H1 (cell line): ENCODE measurements at regions not wholly inside any gene's neighbourhood (a gene's known extent, or its start where the extent isn't known, plus 50 kb on each side); places are given as distances from the start of the nearest gene placed in this dataset.

Source experiments
- CTCF ChIA-PET: fragments of 300-600 bp; sonication (Branson Sonifier 250); formaldehyde crosslinking; loops from one replicate; lab custom pipeline; 2021; ENCODE audit not compliant: partially characterized antibody; lab: Charles Lee
- POLR2A ChIA-PET: fragments of 300-600 bp; sonication (Branson Sonifier 250); formaldehyde crosslinking; loops from one replicate; lab custom pipeline; 2021; ENCODE audit warnings: inconsistent platforms; ENCODE audit not compliant: partially characterized antibody; lab: Charles Lee
- DNase-seq, 2 experiments: peaks; one replicate each; pipeline versions ENCODE4 v3.0.0 to v3.0.0-alpha.2; 2010 to 2022; ENCODE audit warnings: low spot score in 2 of 2, low read depth in 1 of 2, mixed read lengths in 1 of 2
- FAIRE-seq: peaks from 2 replicates; lab custom pipeline; 2011; peaks lifted over from hg19 to GRCh38; lab: Jason Lieb, UNC
- H2AFZ ChIP-seq: 2 replicates; pipeline ENCODE4 v1.8.1; 2012; ENCODE audit warnings: low read length, inconsistent platforms
- H2AK5ac ChIP-seq: 2 replicates; pipeline ENCODE4 v1.6.1; 2013; ENCODE audit warnings: low read depth, low read length
- H2BK120ac ChIP-seq: replicated peaks from 2 replicates; pipeline ENCODE3; 2013; ENCODE audit warnings: low read depth, low read length, inconsistent platforms
- H2BK12ac ChIP-seq: 2 replicates; pipeline ENCODE4 v1.6.1; 2013; ENCODE audit warnings: low read depth, low read length
- H2BK15ac ChIP-seq: 2 replicates; pipeline ENCODE4 v1.6.1; 2013; ENCODE audit warnings: low read length
- H2BK20ac ChIP-seq: 2 replicates; pipeline ENCODE4 v1.6.1; 2013; ENCODE audit warnings: low read length
- H2BK5ac ChIP-seq: 2 replicates; pipeline ENCODE4 v1.6.1; 2013; ENCODE audit warnings: low read depth, low read length
- H3K14ac ChIP-seq: 2 replicates; pipeline ENCODE4 v1.6.1; 2013; ENCODE audit warnings: inconsistent platforms; ENCODE audit not compliant: insufficient read length
- H3K18ac ChIP-seq: 2 replicates; pipeline ENCODE4 v1.6.1; 2013; ENCODE audit warnings: low read length; ENCODE audit errors: extremely low read depth
- H3K23ac ChIP-seq: 2 replicates; pipeline ENCODE4 v1.6.1; 2013; ENCODE audit warnings: inconsistent platforms; ENCODE audit not compliant: insufficient read length
- H3K23me2 ChIP-seq: 2 replicates; pipeline ENCODE4 v1.6.1; 2013; ENCODE audit warnings: low read depth, low read length
- H3K27ac ChIP-seq: 2 replicates; pipeline ENCODE4 v1.6.1; 2011; ENCODE audit warnings: low read depth, low read length, inconsistent platforms
- H3K27me3 ChIP-seq, 4 experiments: replicated peaks in 1 of 4; 1 replicate in 1 of 4; 2 replicates in 3 of 4; pipeline versions ENCODE4 v1.6.1 to v1.8.1; 2011 to 2013; ENCODE audit warnings: low read length in 3 of 4, mild to moderate bottlenecking in 3 of 4, inconsistent platforms in 2 of 4, mixed read lengths in 2 of 4, moderate library complexity in 1 of 4; ENCODE audit not compliant: control insufficient read depth in 3 of 4, insufficient read depth in 3 of 4; ENCODE audit errors: extremely low read depth in 1 of 4
- H3K36me3 ChIP-seq, 4 experiments: 2 replicates each; pipeline versions ENCODE4 v1.6.1 to v1.8.1; 2011 to 2013; ENCODE audit warnings: mild to moderate bottlenecking in 4 of 4, low read length in 3 of 4, moderate library complexity in 2 of 4, control low read depth in 1 of 4, inconsistent platforms in 1 of 4; ENCODE audit not compliant: insufficient read depth in 4 of 4, control insufficient read depth in 2 of 4
- H3K4ac ChIP-seq: replicated peaks from 2 replicates; pipeline ENCODE3; 2013; ENCODE audit warnings: low read length, low read depth, mixed read lengths, inconsistent platforms; ENCODE audit not compliant: insufficient read length
- H3K4me1 ChIP-seq, 4 experiments: replicated peaks in 1 of 4; 1 replicate in 1 of 4; 2 replicates in 3 of 4; pipeline versions ENCODE4 v1.6.1 to v1.8.1; 2011 to 2013; ENCODE audit warnings: low read length in 3 of 4, inconsistent platforms in 2 of 4, mixed read lengths in 1 of 4; ENCODE audit not compliant: insufficient read depth in 4 of 4, control insufficient read depth in 3 of 4
- H3K4me2 ChIP-seq, 2 experiments: 2 replicates each; pipeline versions ENCODE4 v1.6.1 to v1.8.1; 2011 to 2013; ENCODE audit warnings: low read depth in 2 of 2, low read length in 2 of 2, control low read depth in 1 of 2, inconsistent platforms in 1 of 2, mild to moderate bottlenecking in 1 of 2; ENCODE audit not compliant: insufficient read depth in 1 of 2
- H3K4me3 ChIP-seq, 4 experiments: fragments of 200-600, 300-600 bp in 1 of 4; sonication (generic), shearing (Covaris generic), sonication (Bioruptor Twin) in 1 of 4; 2 replicates each; pipeline versions ENCODE4 v1.5.1 to v1.8.1; 2011 to 2016; ENCODE audit warnings: low read length in 4 of 4, low read depth in 3 of 4, control low read depth in 2 of 4, inconsistent platforms in 2 of 4, mild to moderate bottlenecking in 2 of 4, mixed read lengths in 1 of 4, moderate library complexity in 1 of 4; ENCODE audit not compliant: insufficient read depth in 2 of 4; ENCODE audit errors: extremely low read depth in 1 of 4
- H3K56ac ChIP-seq: replicated peaks from 2 replicates; pipeline ENCODE3; 2013; ENCODE audit warnings: low read depth, mild to moderate bottlenecking, mixed read lengths, low read length, inconsistent platforms; ENCODE audit not compliant: insufficient read length
- H3K79me1 ChIP-seq: 2 replicates; pipeline ENCODE4 v1.6.1; 2013; ENCODE audit warnings: low read depth, low read length, control low read depth
- H3K79me2 ChIP-seq, 2 experiments: 2 replicates each; pipeline versions ENCODE4 v1.6.1 to v1.8.1; 2012 to 2013; ENCODE audit warnings: low read length in 2 of 2, mild to moderate bottlenecking in 2 of 2, inconsistent platforms in 1 of 2; ENCODE audit not compliant: insufficient read depth in 2 of 2, control insufficient read depth in 1 of 2
- H3K9ac ChIP-seq, 4 experiments: replicated peaks in 1 of 4; 1 replicate in 1 of 4; 2 replicates in 3 of 4; pipeline versions ENCODE4 v1.6.1 to v1.8.1; 2011 to 2013; ENCODE audit warnings: low read depth in 3 of 4, low read length in 3 of 4, control low read depth in 2 of 4, mild to moderate bottlenecking in 2 of 4, moderate library complexity in 2 of 4, inconsistent platforms in 1 of 4; ENCODE audit errors: extremely low read depth in 1 of 4
- H3K9me3 ChIP-seq, 2 experiments: 2 replicates each; pipeline versions ENCODE4 v1.6.1 to v1.8.1; 2012 to 2013; ENCODE audit warnings: mild to moderate bottlenecking in 2 of 2, moderate library complexity in 2 of 2, control low read depth in 1 of 2, inconsistent platforms in 1 of 2, low read depth in 1 of 2, low read length in 1 of 2, mixed read lengths in 1 of 2; ENCODE audit not compliant: insufficient read depth in 2 of 2
- H4K20me1 ChIP-seq, 2 experiments: replicated peaks in 1 of 2; 2 replicates each; pipeline versions ENCODE3 to v1.8.1; 2011 to 2013; ENCODE audit warnings: inconsistent platforms in 2 of 2, low read length in 2 of 2, mild to moderate bottlenecking in 1 of 2; ENCODE audit not compliant: insufficient read depth in 2 of 2, control insufficient read depth in 1 of 2
- H4K5ac ChIP-seq: 2 replicates; pipeline ENCODE4 v1.6.1; 2013; ENCODE audit warnings: low read length, low read depth, mixed read lengths, inconsistent platforms; ENCODE audit not compliant: insufficient read length
- H4K8ac ChIP-seq: 2 replicates; pipeline ENCODE4 v1.8.0; 2013; ENCODE audit warnings: mild to moderate bottlenecking, moderate library complexity, low read length, inconsistent platforms; ENCODE audit not compliant: insufficient read depth; ENCODE audit errors: extremely low read depth
- H4K91ac ChIP-seq: replicated peaks from 2 replicates; pipeline ENCODE3; 2013; ENCODE audit warnings: low read length, mixed read lengths, inconsistent platforms; ENCODE audit not compliant: insufficient read length
- ASH2L ChIP-seq: fragments of 200-600, 300-600 bp; sonication (generic); IDR thresholded peaks from one replicate; pipeline ENCODE4 v1.7.1; 2017; ENCODE audit warnings: low read length
- BACH1 ChIP-seq: IDR thresholded peaks from 2 replicates; pipeline ENCODE4 v1.6.1; 2012; ENCODE audit warnings: low read length, improper control_type of control experiment
- EZH2 ChIP-seq: fragments of 200-600 bp; sonication (generic); IDR thresholded peaks from 2 replicates; pipeline ENCODE4 v1.7.1; 2012; ENCODE audit warnings: low read depth, mild to moderate bottlenecking, moderate library complexity, low read length, inconsistent platforms; ENCODE audit not compliant: severe bottlenecking
- GABPA ChIP-seq: IDR thresholded peaks from 2 replicates; pipeline ENCODE4 v1.6.1; 2011; ENCODE audit warnings: mild to moderate bottlenecking, low read length, moderate library complexity, borderline replicate concordance; ENCODE audit not compliant: insufficient read depth
- POLR2AphosphoS5 ChIP-seq: IDR thresholded peaks from 2 replicates; pipeline ENCODE4 v1.6.1; 2011; ENCODE audit warnings: low read depth, low read length
- POU5F1 ChIP-seq: IDR thresholded peaks from 2 replicates; pipeline ENCODE4 v1.6.1; 2011; ENCODE audit warnings: low read depth, mild to moderate bottlenecking, low read length, moderate library complexity
- RAD21 ChIP-seq, 2 experiments: IDR thresholded peaks in 1 of 2; conservative IDR thresholded peaks in 1 of 2; 2 replicates each; pipeline ENCODE4 v1.6.1; 2011; ENCODE audit warnings: low read depth in 2 of 2, low read length in 2 of 2, improper control_type of control experiment in 1 of 2, inconsistent platforms in 1 of 2, mild to moderate bottlenecking in 1 of 2, moderate library complexity in 1 of 2
- RBBP5 ChIP-seq: IDR thresholded peaks from 2 replicates; pipeline ENCODE4 v1.7.1; 2012; ENCODE audit warnings: low read depth, mild to moderate bottlenecking, inconsistent platforms, low read length, moderate library complexity, borderline replicate concordance
- SP2 ChIP-seq: IDR thresholded peaks from 2 replicates; pipeline ENCODE4 v1.6.1; 2012; ENCODE audit warnings: mild to moderate bottlenecking, low read length, inconsistent platforms
- SP4 ChIP-seq: IDR thresholded peaks from 2 replicates; pipeline ENCODE4 v1.6.1; 2012; ENCODE audit warnings: low read length, inconsistent platforms
- TCF12 ChIP-seq: IDR thresholded peaks from 2 replicates; pipeline ENCODE4 v1.6.1; 2011; ENCODE audit warnings: low read depth, mild to moderate bottlenecking, low read length
- WGBS, 2 experiments: shearing (Covaris generic) in 1 of 2; methylation state at CpG; one replicate each; pipeline versions ENCODE4 v1.1.6 to v1.1.7; 2013 to 2015; ENCODE audit warnings: low lambda C conversion rate in 2 of 2, mixed read lengths in 2 of 2, inconsistent platforms in 1 of 2, low coverage in 1 of 2, missing lambda C conversion rate in 1 of 2; ENCODE audit not compliant: insufficient replicate concordance in 2 of 2, insufficient coverage in 1 of 2, insufficient read length in 1 of 2; ENCODE audit errors: extremely low coverage in 1 of 2, missing lambda C conversion rate in 1 of 2; 5-methylcytosine and 5-hydroxymethylcytosine counted together
- TF ChIP-seq, protein P1 (sequence below), 3 experiments: IDR thresholded peaks; 1 replicate in 2 of 3; 2 replicates in 1 of 3; pipeline versions ENCODE4 v1.5.1 to v1.6.1; 2011; ENCODE audit warnings: low read length in 3 of 3, mild to moderate bottlenecking in 3 of 3, inconsistent platforms in 2 of 3, low read depth in 1 of 3, moderate library complexity in 1 of 3; ENCODE audit not compliant: insufficient read depth in 1 of 3; ENCODE audit errors: control extremely low read depth in 1 of 3
- TF ChIP-seq, protein P2 (sequence below): IDR thresholded peaks from 2 replicates; pipeline ENCODE4 v1.6.1; 2012; ENCODE audit warnings: inconsistent platforms

DNA sequence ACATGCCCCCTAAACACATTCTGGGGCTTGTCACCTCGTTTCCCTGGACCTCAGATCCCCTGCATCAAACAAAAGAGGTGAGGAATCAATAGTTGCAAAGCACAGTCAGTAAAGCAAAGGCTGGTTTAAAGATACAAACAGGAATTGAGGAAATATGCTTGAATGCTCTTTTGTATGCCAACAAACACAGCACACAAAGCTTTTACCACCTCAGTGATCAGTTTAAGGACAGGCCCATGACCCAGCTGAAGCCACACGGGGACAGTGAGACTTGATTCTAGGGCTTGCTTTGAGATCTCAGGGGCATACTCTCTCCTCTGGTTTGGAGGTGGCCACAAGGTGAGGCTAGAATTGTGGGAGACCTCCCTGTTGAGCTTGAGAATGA, 182.9 kb upstream of the CST7 start:
- Histone ChIP-seq H3K9me3 (no peaks in the 10 kb centered on the region; a peak in 1 of 4 replicates), H3K4ac (no peak overlapping the region), H2BK15ac (no peak overlapping the region), H3K56ac (no peak overlapping the region), H3K9ac (no peak overlapping the region), H3K23ac (no peak overlapping the region), H3K14ac (no peak overlapping the region), H2BK120ac (no peak overlapping the region), H4K20me1 (no peaks in the 10 kb centered on the region), H3K27ac (no peak overlapping the region), H4K8ac (no peak overlapping the region), H2AK5ac (no peak overlapping the region), H2BK5ac (no peak overlapping the region), H2AFZ (no peak overlapping the region), H4K91ac (no peak overlapping the region), H3K4me2 (no peak overlapping the region), H4K5ac (no peak overlapping the region), H3K79me2 (no peaks in the 10 kb centered on the region), H3K18ac (no peak overlapping the region), H3K36me3 (no peaks in the 10 kb centered on the region), H3K79me1 (no peaks in the 10 kb centered on the region), H2BK12ac (no peak overlapping the region), H3K4me1 (no peaks in the 10 kb centered on the region), H3K23me2 (no peaks in the 10 kb centered on the region), H3K27me3 (no peaks in the 10 kb centered on the region), H3K4me3 (no peak overlapping the region), H2BK20ac (no peak overlapping the region)
- 81% methylated on average over 2 of the region's 2 CpGs; no CpG with 5 or more reads in 1 of the 2 experiments for WGBS, 2 experiments
- ChIA-PET CTCF (interaction anchor here (1.4 kb wide), 1 partner anchor 18 kb away, joined by 4 read pairs; no protein-coding TSS in a partner anchor), POLR2A (no interaction called here)
- DNase-seq: no peak
- FAIRE-seq: no peak
- TF ChIP-seq ASH2L (no peak), SP4 (no peak), RAD21 (IDR thresholded peaks at IDR 0.05 in 1 of 2, conservative IDR thresholded peaks at IDR 0.05 in 1 of 2; ENCODE audit: low read depth in 2 of 2, low read length in 2 of 2) (no peak), SP2 (no peak), GABPA (no peak), POU5F1 (no peak), BACH1 (no peak), RBBP5 (no peak), EZH2 (no peak), POLR2AphosphoS5 (no peak), TCF12 (no peak)
- TF ChIP-seq, protein P1, sequence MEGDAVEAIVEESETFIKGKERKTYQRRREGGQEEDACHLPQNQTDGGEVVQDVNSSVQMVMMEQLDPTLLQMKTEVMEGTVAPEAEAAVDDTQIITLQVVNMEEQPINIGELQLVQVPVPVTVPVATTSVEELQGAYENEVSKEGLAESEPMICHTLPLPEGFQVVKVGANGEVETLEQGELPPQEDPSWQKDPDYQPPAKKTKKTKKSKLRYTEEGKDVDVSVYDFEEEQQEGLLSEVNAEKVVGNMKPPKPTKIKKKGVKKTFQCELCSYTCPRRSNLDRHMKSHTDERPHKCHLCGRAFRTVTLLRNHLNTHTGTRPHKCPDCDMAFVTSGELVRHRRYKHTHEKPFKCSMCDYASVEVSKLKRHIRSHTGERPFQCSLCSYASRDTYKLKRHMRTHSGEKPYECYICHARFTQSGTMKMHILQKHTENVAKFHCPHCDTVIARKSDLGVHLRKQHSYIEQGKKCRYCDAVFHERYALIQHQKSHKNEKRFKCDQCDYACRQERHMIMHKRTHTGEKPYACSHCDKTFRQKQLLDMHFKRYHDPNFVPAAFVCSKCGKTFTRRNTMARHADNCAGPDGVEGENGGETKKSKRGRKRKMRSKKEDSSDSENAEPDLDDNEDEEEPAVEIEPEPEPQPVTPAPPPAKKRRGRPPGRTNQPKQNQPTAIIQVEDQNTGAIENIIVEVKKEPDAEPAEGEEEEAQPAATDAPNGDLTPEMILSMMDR (IDR thresholded peaks at IDR 0.05; ENCODE audit: control extremely low read depth in 1 of 3, insufficient read depth in 1 of 3, low read depth in 1 of 3, low read length in 3 of 3): no peak
- TF ChIP-seq, protein P2, sequence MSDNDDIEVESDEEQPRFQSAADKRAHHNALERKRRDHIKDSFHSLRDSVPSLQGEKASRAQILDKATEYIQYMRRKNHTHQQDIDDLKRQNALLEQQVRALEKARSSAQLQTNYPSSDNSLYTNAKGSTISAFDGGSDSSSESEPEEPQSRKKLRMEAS: no peak
